Uterus (tissue), 3 donors: ENCODE measurements at regions not wholly inside any gene's neighbourhood (a gene's known extent, or its start where the extent isn't known, plus 50 kb on each side); places are given as distances from the start of the nearest gene placed in this dataset.

Experiments
- DNase-seq, 2 donors: peaks; one replicate each; pipeline ENCODE4 v3.0.0-alpha.2; 2019 to 2020
- H3K27ac ChIP-seq, 2 donors: fragments of 200-600 bp; sonication (generic); 1 replicate in 1 of 2; 2 replicates in 1 of 2; pipeline ENCODE4 v1.5.1; 2016 to 2018
- H3K27me3 ChIP-seq, 2 donors: fragments of 200-600 bp; sonication (generic); one replicate each; pipeline ENCODE4 v1.5.1; 2018 to 2019; ENCODE audit warnings: control low read depth in 1 of 2
- H3K36me3 ChIP-seq, 2 donors: fragments of 200-600 bp; sonication (generic); one replicate each; pipeline ENCODE4 v1.5.1; 2019; ENCODE audit warnings: control low read depth in 1 of 2
- H3K4me1 ChIP-seq, 2 donors: fragments of 200-600 bp; sonication (generic); one replicate each; pipeline ENCODE4 v1.5.1; 2018 to 2019; ENCODE audit warnings: control low read depth in 1 of 2
- H3K4me3 ChIP-seq, 2 donors: fragments of 200-600 bp; sonication (generic); 1 replicate in 1 of 2; 2 replicates in 1 of 2; pipeline ENCODE4 v1.5.1; 2018 to 2019; ENCODE audit warnings: mild to moderate bottlenecking in 1 of 2
- H3K9me3 ChIP-seq, 2 donors: fragments of 200-600 bp; sonication (generic); one replicate each; pipeline ENCODE4 v1.5.1; 2019; ENCODE audit warnings: control low read depth in 1 of 2
- CTCF ChIP-seq, 4 experiments: fragments of 200-600 bp in 2 of 4; fragments of 450-650 bp in 2 of 4; sonication (generic) in 2 of 4; IDR thresholded peaks; one replicate each; pipeline ENCODE4 v1.5.1; 2016 to 2019; ENCODE audit warnings: antibody characterized with exemption in 4 of 4, mild to moderate bottlenecking in 2 of 4, moderate library complexity in 1 of 4
- POLR2A ChIP-seq, 2 donors: fragments of 450-650 bp; IDR thresholded peaks; one replicate each; pipeline ENCODE4 v1.6.1; 2016; ENCODE audit warnings: antibody characterized with exemption in 2 of 2, mild to moderate bottlenecking in 1 of 2, moderate library complexity in 1 of 2
- intact Hi-C: fragments of 100-400 bp; cut with DNase I; formaldehyde crosslinking; loops from one replicate; pipeline ENCODE4 v1.15.1; 2023; ENCODE audit warnings: low total_unique reads
- donor health status: DM: yes; HTN: yes; CAD: no.

DNA sequence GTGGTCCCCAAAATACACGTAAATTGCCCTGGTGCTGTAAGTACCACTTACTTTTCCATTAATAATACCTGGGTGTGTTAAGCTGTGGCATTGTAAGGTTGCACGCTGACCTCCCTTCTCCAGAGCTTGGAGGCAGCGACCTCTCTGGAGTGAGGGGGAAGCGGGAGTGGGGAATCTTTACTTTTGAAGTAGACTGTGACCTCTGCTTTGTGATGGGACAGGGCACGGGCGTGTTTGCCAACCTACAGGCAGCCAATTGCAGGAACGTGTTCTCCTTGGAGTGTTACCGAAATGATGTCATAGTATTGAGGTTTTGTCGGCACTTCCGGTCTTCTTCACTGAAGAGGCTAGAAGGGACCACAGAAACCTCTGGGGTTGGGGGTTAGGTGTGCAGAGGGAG, 227.3 kb upstream of the C2CD4B start:
- H3K36me3 ChIP-seq: no peaks in the 10 kb centered on the region
- TF ChIP-seq CTCF (IDR thresholded peaks at IDR 0.05) (no peak), POLR2A (IDR thresholded peaks at IDR 0.05) (no peak)
- no peak for DNase-seq
- peaks cover 0 to 4% of the 10 kb centered on the region in 2 donors for H3K4me1 ChIP-seq
- no peaks in the 10 kb centered on the region for H3K27me3 ChIP-seq
- intact Hi-C loops: no loop called here
- peak overlapping the region; percentile 72 to 91 for H3K4me3 ChIP-seq
- H3K27ac ChIP-seq: peak overlapping the region; percentile 69 to 86
- no peaks in the 10 kb centered on the region for H3K9me3 ChIP-seq

DNA sequence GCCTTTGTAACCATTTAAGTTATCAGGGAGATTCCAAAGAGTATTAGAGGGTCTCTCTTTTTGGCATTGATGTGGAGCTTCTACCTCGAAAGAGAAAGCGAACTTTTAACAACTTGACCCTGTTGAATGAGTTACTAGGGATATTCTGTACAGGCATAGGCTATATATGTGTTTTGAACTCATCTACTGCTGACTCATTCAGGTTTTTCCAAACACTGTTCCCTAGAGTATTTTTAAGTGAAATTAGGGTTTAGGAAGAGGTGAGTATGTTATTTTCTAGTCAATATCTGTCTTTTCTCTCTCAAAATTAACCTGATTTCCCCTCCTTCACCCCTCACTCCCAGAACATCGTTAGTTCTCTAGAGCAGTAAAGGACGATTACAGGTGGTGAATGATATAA, 228.1 kb upstream of the C2CD4B start:
- no peaks in the 10 kb centered on the region for H3K27me3 ChIP-seq
- intact Hi-C loops: no loop called here
- H3K9me3 ChIP-seq: no peaks in the 10 kb centered on the region
- TF ChIP-seq CTCF (IDR thresholded peaks at IDR 0.05) (no peak), POLR2A (IDR thresholded peaks at IDR 0.05) (no peak)
- H3K4me3 ChIP-seq: no peak overlapping the region
- H3K36me3 ChIP-seq: no peaks in the 10 kb centered on the region
- no peak overlapping the region for H3K27ac ChIP-seq
- H3K4me1 ChIP-seq: peaks cover 0 to 4% of the 10 kb centered on the region in 2 donors
- no peak for DNase-seq

- H3K36me3 ChIP-seq: no peaks in the 10 kb centered on the region
- intact Hi-C loops: no loop called here
- no peak for TF ChIP-seq CTCF (IDR thresholded peaks at IDR 0.05)
- no peak for TF ChIP-seq POLR2A (IDR thresholded peaks at IDR 0.05)
- H3K27me3 ChIP-seq: no peaks in the 10 kb centered on the region
- H3K9me3 ChIP-seq: no peaks in the 10 kb centered on the region
- H3K27ac ChIP-seq: no peak overlapping the region
- no peak for DNase-seq
- H3K4me1 ChIP-seq: peaks cover 0 to 4% of the 10 kb centered on the region in 2 donors
- no peak overlapping the region for H3K4me3 ChIP-seq
These were observed 229.0 kb upstream of the C2CD4B start for GRCh38 chr15:62394079-62394478.

GRCh38 chr15:62400778-62401177, 235.7 kb upstream of the C2CD4B start:
- DNase-seq: no peak
- no peak overlapping the region for H3K4me3 ChIP-seq

DNA sequence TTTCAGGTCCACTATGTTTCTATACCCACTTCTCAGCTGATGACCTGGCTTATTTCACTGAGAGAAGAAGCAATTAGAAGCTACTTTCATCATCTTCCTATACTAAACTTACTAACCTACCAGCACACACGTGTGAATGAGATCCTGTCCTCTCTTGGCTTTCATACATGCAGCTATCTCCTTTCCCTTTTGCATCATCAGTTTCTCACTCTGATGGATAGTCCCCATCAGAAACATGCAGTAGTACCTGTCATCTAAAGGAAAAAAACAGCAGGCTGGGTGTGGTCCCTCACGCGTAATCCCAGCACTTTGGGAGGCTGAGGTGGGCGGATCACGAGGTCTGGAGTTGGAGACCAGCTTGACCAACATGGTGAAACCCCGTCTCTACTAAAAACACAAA, 237.6 kb upstream of the C2CD4B start:
- Histone ChIP-seq H3K4me1 (no peaks in the 10 kb centered on the region), H3K27me3 (no peaks in the 10 kb centered on the region), H3K27ac (no peak overlapping the region), H3K9me3 (no peaks in the 10 kb centered on the region), H3K4me3 (no peak overlapping the region), H3K36me3 (no peaks in the 10 kb centered on the region)
- TF ChIP-seq CTCF (IDR thresholded peaks at IDR 0.05) (no peak), POLR2A (IDR thresholded peaks at IDR 0.05) (no peak)
- intact Hi-C loops: no loop called here
- DNase-seq: no peak

More at GRCh38 chr15:62400778-62401177, 235.7 kb upstream of the C2CD4B start:
- intact Hi-C loops: no loop called here
- TF ChIP-seq CTCF (IDR thresholded peaks at IDR 0.05) (no peak), POLR2A (IDR thresholded peaks at IDR 0.05) (no peak)
- H3K27me3 ChIP-seq: no peaks in the 10 kb centered on the region
- H3K36me3 ChIP-seq: no peaks in the 10 kb centered on the region
- no peaks in the 10 kb centered on the region for H3K4me1 ChIP-seq
- no peak overlapping the region for H3K27ac ChIP-seq
- H3K9me3 ChIP-seq: no peaks in the 10 kb centered on the region
